SK-N-DZ (cell line): ENCODE measurements at regions not wholly inside any gene's neighbourhood (a gene's known extent, or its start where the extent isn't known, plus 50 kb on each side); places are given as distances from the start of the nearest gene placed in this dataset.
"Not testable (repeated sequence)": the region's sequence is repeated elsewhere in the genome, so short reads cannot be mapped to it uniquely, and the experiment has no call there.

Experiments
- DNase-seq: peaks from one replicate; pipeline ENCODE4 v3.0.0-alpha.2; 2015; ENCODE audit warnings: low spot score

GRCh38 chr22:19661156-19661555 lies 53.1 kb upstream of the SEPTIN5 start:
- no peak for DNase-seq

- not testable (repeated sequence) for DNase-seq
Measured at GRCh38 chr22:19662049-19662684, 52.1 kb upstream of the SEPTIN5 start.

GRCh38 chr22:19663286-19663815 lies 51.0 kb upstream of the SEPTIN5 start:
- DNase-seq: no peak

DNA sequence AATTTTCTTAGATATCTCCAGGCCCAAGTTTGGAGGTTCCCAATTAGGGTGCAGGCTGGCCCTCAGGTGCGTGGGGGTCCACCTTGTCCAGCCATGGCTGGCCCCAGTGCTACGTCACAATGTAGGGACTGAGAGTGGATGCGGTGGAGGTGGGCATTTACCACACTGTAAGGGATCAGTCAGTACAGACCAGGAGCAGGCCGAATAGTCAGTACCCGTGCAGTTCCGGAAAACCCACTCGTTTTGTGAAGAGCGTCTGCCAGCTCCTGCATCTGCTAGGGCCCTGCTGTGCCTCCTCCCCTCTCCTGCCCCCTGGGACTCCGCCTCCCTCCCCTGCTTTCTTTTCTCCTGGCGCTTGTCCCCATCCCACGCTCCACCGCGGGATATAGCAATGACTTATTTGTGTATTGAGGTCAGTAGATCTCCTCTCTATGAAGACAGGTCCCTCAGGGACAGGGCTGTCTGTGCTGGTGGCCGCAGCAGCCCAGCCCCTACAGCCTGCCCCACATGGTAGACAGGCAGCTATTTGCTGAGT lies 50.4 kb upstream of the SEPTIN5 start:
- DNase-seq: peak; percentile 38

DNA sequence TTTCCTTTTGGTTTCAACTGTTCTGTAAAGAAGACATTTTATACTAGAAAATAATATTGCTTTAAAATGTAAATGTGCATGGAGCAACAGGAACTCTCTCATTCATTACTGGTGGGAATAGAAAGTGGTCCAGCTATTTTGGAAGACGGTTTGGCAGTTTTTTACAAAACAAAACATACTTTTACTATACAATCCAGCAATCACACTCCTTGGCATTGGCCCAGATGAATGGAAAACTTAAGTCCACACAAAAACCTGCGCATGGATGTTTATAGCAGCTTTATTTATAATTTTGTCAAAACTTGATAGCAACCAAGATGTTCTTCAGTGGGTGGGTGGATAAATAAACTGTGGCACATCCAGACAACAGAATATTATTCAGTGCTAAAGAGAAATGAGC lies 49.9 kb upstream of the SEPTIN5 start:
- DNase-seq: no peak
